IMR-90 (cell line): ENCODE measurements at regions not wholly inside any gene's neighbourhood (a gene's known extent, or its start where the extent isn't known, plus 50 kb on each side); places are given as distances from the start of the nearest gene placed in this dataset.
A peak's percentile ranks its signal among the peaks of the same experiment; 100 is the strongest.

Experiments used
- ATAC-seq: fragments of 200-7000 bp; cut with Tn5 transposase; 2 replicates; pipeline ENCODE4 v1.9.1; 2020; ENCODE audit warnings: low read depth, mild to moderate bottlenecking, moderate library complexity
- BruUV-seq: library from RNA; stranded (reverse); fragments of 400-500 nt; replicated peaks from 2 replicates; lab custom pipeline; 2021; lab: Mats Ljungman, UMichigan
- CTCF ChIA-PET: fragments of 300-600 bp; formaldehyde crosslinking; extraction: SDS; loops from one replicate; lab custom pipeline; 2021; ENCODE audit warnings: antibody characterized with exemption; lab: Yijun Ruan, JAX
- POLR2A ChIA-PET: fragments of 300-600 bp; sonication (Branson Sonifier 250); formaldehyde crosslinking; loops from one replicate; lab custom pipeline; 2022; ENCODE audit warnings: antibody characterized with exemption; ENCODE audit not compliant: unreplicated experiment; lab: Charles Lee
- DNase-seq: peaks from one replicate; pipeline ENCODE4 v3.0.0; 2013
- H2AFZ ChIP-seq: replicated peaks from 2 replicates; pipeline ENCODE3; 2013; ENCODE audit warnings: low read length, mild to moderate bottlenecking; ENCODE audit not compliant: poor library complexity
- H2AK5ac ChIP-seq: 2 replicates; pipeline ENCODE4 v1.6.1; 2013; ENCODE audit warnings: low read depth, low read length, inconsistent platforms
- H2AK9ac ChIP-seq: replicated peaks from 2 replicates; pipeline ENCODE3; 2013; ENCODE audit warnings: mild to moderate bottlenecking, low read depth, low read length, moderate library complexity; ENCODE audit not compliant: poor library complexity
- H2BK120ac ChIP-seq: 2 replicates; pipeline ENCODE4 v1.6.1; 2013; ENCODE audit warnings: low read depth, low read length, inconsistent platforms
- H2BK15ac ChIP-seq: 3 replicates; pipeline ENCODE4 v1.6.1; 2013; ENCODE audit warnings: low read depth, low read length, inconsistent platforms
- H2BK20ac ChIP-seq: 2 replicates; pipeline ENCODE4 v1.6.1; 2013; ENCODE audit warnings: low read depth, mild to moderate bottlenecking, inconsistent platforms, low read length, moderate library complexity
- H2BK5ac ChIP-seq: 2 replicates; pipeline ENCODE4 v1.6.1; 2013; ENCODE audit warnings: mild to moderate bottlenecking, low read depth, low read length, inconsistent platforms; ENCODE audit not compliant: poor library complexity, severe bottlenecking
- H3K14ac ChIP-seq: replicated peaks from 2 replicates; pipeline ENCODE4 v1.6.1; 2013; ENCODE audit warnings: low read depth, low read length, inconsistent platforms
- H3K18ac ChIP-seq: 2 replicates; pipeline ENCODE4 v1.6.1; 2013; ENCODE audit warnings: low read depth, low read length, control low read depth
- H3K23ac ChIP-seq: 2 replicates; pipeline ENCODE4 v1.6.1; 2013; ENCODE audit warnings: low read depth, low read length, inconsistent platforms
- H3K27ac ChIP-seq: 2 replicates; pipeline ENCODE4 v1.5.1; 2013; ENCODE audit warnings: mild to moderate bottlenecking, control low read depth, low read length; ENCODE audit not compliant: insufficient read depth
- H3K27me3 ChIP-seq: 2 replicates; pipeline ENCODE4 v1.6.1; 2013; ENCODE audit warnings: low read length; ENCODE audit not compliant: control insufficient read depth, insufficient read depth
- H3K36me3 ChIP-seq: 2 replicates; pipeline ENCODE4 v1.6.1; 2013; ENCODE audit warnings: low read length, mixed read lengths; ENCODE audit not compliant: control insufficient read depth, insufficient read depth
- H3K4ac ChIP-seq: 2 replicates; pipeline ENCODE4 v1.6.1; 2013; ENCODE audit warnings: low read depth, low read length, inconsistent platforms
- H3K4me1 ChIP-seq: 2 replicates; pipeline ENCODE4 v1.6.1; 2013; ENCODE audit warnings: low read length, mixed read lengths; ENCODE audit not compliant: control insufficient read depth, insufficient read depth
- H3K4me2 ChIP-seq: 2 replicates; pipeline ENCODE4 v1.6.1; 2013; ENCODE audit warnings: low read depth, mild to moderate bottlenecking, control low read depth, low read length, moderate library complexity
- H3K4me3 ChIP-seq: 2 replicates; pipeline ENCODE4 v1.5.1; 2013; ENCODE audit warnings: low read depth, mild to moderate bottlenecking, control low read depth, low read length, moderate library complexity; ENCODE audit not compliant: insufficient read depth
- H3K56ac ChIP-seq: 2 replicates; pipeline ENCODE4 v1.6.1; 2013; ENCODE audit warnings: low read length, inconsistent platforms; ENCODE audit not compliant: insufficient read depth; ENCODE audit errors: extremely low read depth
- H3K79me1 ChIP-seq, 2 experiments: 2 replicates each; pipeline ENCODE4 v1.6.1; 2013; ENCODE audit warnings: low read length in 2 of 2, inconsistent platforms in 1 of 2, low read depth in 1 of 2
- H3K9ac ChIP-seq: 2 replicates; pipeline ENCODE4 v1.6.1; 2013; ENCODE audit warnings: low read depth, low read length, control low read depth
- H3K9me1 ChIP-seq: 2 replicates; pipeline ENCODE4 v1.6.1; 2013; ENCODE audit warnings: low read length, inconsistent platforms; ENCODE audit not compliant: insufficient read depth
- H3K9me3 ChIP-seq: 2 replicates; pipeline ENCODE4 v1.6.1; 2013; ENCODE audit warnings: low read length; ENCODE audit not compliant: control insufficient read depth, insufficient read depth
- H4K20me1 ChIP-seq: 2 replicates; pipeline ENCODE4 v1.6.1; 2013; ENCODE audit warnings: low read length, inconsistent platforms; ENCODE audit not compliant: insufficient read depth
- H4K5ac ChIP-seq: 2 replicates; pipeline ENCODE4 v1.6.1; 2013; ENCODE audit warnings: mild to moderate bottlenecking, low read depth, low read length, control low read depth
- H4K8ac ChIP-seq, 2 experiments: 2 replicates each; pipeline ENCODE4 v1.6.1; 2013; ENCODE audit warnings: low read depth in 2 of 2, low read length in 2 of 2, control low read depth in 1 of 2, inconsistent platforms in 1 of 2
- H4K91ac ChIP-seq: 2 replicates; pipeline ENCODE4 v1.6.1; 2013; ENCODE audit warnings: low read depth, low read length, inconsistent platforms; ENCODE audit not compliant: insufficient read depth
- BHLHE40 ChIP-seq: fragments of 150-350 bp; IDR thresholded peaks from 2 replicates; pipeline ENCODE4 v1.6.1; 2016; ENCODE audit warnings: mild to moderate bottlenecking, low read depth, low read length
- CEBPB ChIP-seq: IDR thresholded peaks from 2 replicates; pipeline ENCODE4 v1.6.1; 2012; ENCODE audit warnings: low read depth, low read length, improper control_type of control experiment
- CTCF ChIP-seq: conservative IDR thresholded peaks from 2 replicates; pipeline ENCODE4 v1.5.1; 2012; ENCODE audit warnings: mild to moderate bottlenecking, low read depth, low read length, improper control_type of control experiment
- ELK1 ChIP-seq: fragments of 150-350 bp; IDR thresholded peaks from 2 replicates; pipeline ENCODE4 v1.6.1; 2016; ENCODE audit warnings: low read depth, mild to moderate bottlenecking, low read length, moderate library complexity, borderline replicate concordance
- MAFK ChIP-seq: IDR thresholded peaks from 2 replicates; pipeline ENCODE4 v1.6.1; 2012; ENCODE audit warnings: low read depth, low read length, improper control_type of control experiment
- MXI1 ChIP-seq: IDR thresholded peaks from 2 replicates; pipeline ENCODE4 v1.6.1; 2012; ENCODE audit warnings: low read depth, mild to moderate bottlenecking, low read length, moderate library complexity, borderline replicate concordance
- NFE2L2 ChIP-seq: fragments of 150-350 bp; IDR thresholded peaks from 2 replicates; pipeline ENCODE4 v1.6.1; 2016; ENCODE audit warnings: low read depth, mild to moderate bottlenecking, low read length
- RCOR1 ChIP-seq: IDR thresholded peaks from 2 replicates; pipeline ENCODE4 v1.6.1; 2012; ENCODE audit warnings: mild to moderate bottlenecking, low read length, improper control_type of control experiment; ENCODE audit not compliant: insufficient replicate concordance
- RFX5 ChIP-seq: IDR thresholded peaks from 2 replicates; pipeline ENCODE4 v1.8.0; 2012; ENCODE audit warnings: low read depth, mild to moderate bottlenecking, low read length, moderate library complexity
- WGBS, 2 experiments: methylation state at CpG; one replicate each; pipeline versions ENCODE4 v1.1.5 to v1.1.7; 2013; ENCODE audit warnings: missing lambda C conversion rate in 2 of 2; ENCODE audit not compliant: insufficient read length in 1 of 2; ENCODE audit errors: extremely low coverage in 2 of 2; 5-methylcytosine and 5-hydroxymethylcytosine counted together
- dilution Hi-C: fragments of 300-500 bp; cut with HindIII; formaldehyde crosslinking; loops from one replicate; pipeline ENCODE4 v1.14.3; 2018; ENCODE audit warnings: low sequenced_read_pairs; ENCODE audit not compliant: unreplicated experiment
- in situ Hi-C: fragments of 300-500 bp; cut with MboI; formaldehyde crosslinking; loops from 3 replicates; pipeline ENCODE4 v1.14.3; 2019; ENCODE audit warnings: low sequenced_read_pairs, inconsistent platforms, mixed read lengths
- intact Hi-C: fragments of 100-400 bp; cut with micrococcal nuclease; formaldehyde crosslinking; loops from 2 replicates; pipeline ENCODE4 v1.10.0; 2022

GRCh38 chr2:39597314-39597713, 68.4 kb upstream of the TMEM178A start:
- ATAC-seq: no peak
- H3K27ac ChIP-seq: no peak overlapping the region
- H2BK15ac ChIP-seq: no peak overlapping the region
- no peaks in the 10 kb centered on the region for H3K27me3 ChIP-seq
- H2AK9ac ChIP-seq: no peak overlapping the region
- intact Hi-C loops (loop anchor here (5.0 kb wide), 1 partner anchor 840 kb away; no protein-coding TSS in a partner anchor), dilution Hi-C loops (no loop called here), in situ Hi-C loops (no loop called here)
- no peak overlapping the region for H4K91ac ChIP-seq
- no peak overlapping the region for H2AFZ ChIP-seq
- H2BK5ac ChIP-seq: no peak overlapping the region
- no peaks in the 10 kb centered on the region for H3K9me1 ChIP-seq
- H2AK5ac ChIP-seq: no peak overlapping the region
- no peak overlapping the region for H3K14ac ChIP-seq
- H2BK20ac ChIP-seq: no peak overlapping the region
- BruUV-seq: no TSS peak
- H3K56ac ChIP-seq: no peak overlapping the region
- no peaks in the 10 kb centered on the region for H3K79me1 ChIP-seq
- H3K18ac ChIP-seq: no peak overlapping the region
- no peak for TF ChIP-seq CEBPB
- TF ChIP-seq MXI1: no peak
- TF ChIP-seq ELK1: no peak
- no peak for TF ChIP-seq NFE2L2
- TF ChIP-seq CTCF: no peak
- peak; percentile 32; the same call in 1 of the 2 replicates for TF ChIP-seq MAFK
- TF ChIP-seq BHLHE40: no peak
- TF ChIP-seq RCOR1: no peak
- TF ChIP-seq RFX5: no peak
- no peaks in the 10 kb centered on the region for H4K20me1 ChIP-seq
- no peaks in the 10 kb centered on the region for H3K36me3 ChIP-seq
- H3K9me3 ChIP-seq: no peaks in the 10 kb centered on the region
- H3K23ac ChIP-seq: no peak overlapping the region
- peaks cover 4% of the 10 kb centered on the region; the same call in 1 of the 2 replicates for H3K4me1 ChIP-seq
- H3K4me3 ChIP-seq: no peak overlapping the region
- no peak overlapping the region for H3K4me2 ChIP-seq
- WGBS, 2 experiments: no CpG with 5 or more reads among the region's 3 CpGs
- H4K5ac ChIP-seq: no peak overlapping the region
- no peak overlapping the region for H4K8ac ChIP-seq
- ChIA-PET CTCF (no interaction called here), POLR2A (no interaction called here)
- DNase-seq: no peak
- H3K4ac ChIP-seq: no peak overlapping the region
- H3K9ac ChIP-seq: no peak overlapping the region
- no peak overlapping the region for H2BK120ac ChIP-seq
